H1 (cell line): ENCODE measurements at regions not wholly inside any gene's neighbourhood (a gene's known extent, or its start where the extent isn't known, plus 50 kb on each side); places are given as distances from the start of the nearest gene placed in this dataset.

ENCODE experiments used
- CTCF ChIA-PET: fragments of 300-600 bp; sonication (Branson Sonifier 250); formaldehyde crosslinking; loops from one replicate; lab custom pipeline; 2021; ENCODE audit not compliant: partially characterized antibody; lab: Charles Lee
- POLR2A ChIA-PET: fragments of 300-600 bp; sonication (Branson Sonifier 250); formaldehyde crosslinking; loops from one replicate; lab custom pipeline; 2021; ENCODE audit warnings: inconsistent platforms; ENCODE audit not compliant: partially characterized antibody; lab: Charles Lee
- DNase-seq, 2 experiments: peaks; one replicate each; pipeline versions ENCODE4 v3.0.0 to v3.0.0-alpha.2; 2010 to 2022; ENCODE audit warnings: low spot score in 2 of 2, low read depth in 1 of 2, mixed read lengths in 1 of 2
- FAIRE-seq: peaks from 2 replicates; lab custom pipeline; 2011; peaks lifted over from hg19 to GRCh38; lab: Jason Lieb, UNC
- H2AFZ ChIP-seq: 2 replicates; pipeline ENCODE4 v1.8.1; 2012; ENCODE audit warnings: low read length, inconsistent platforms
- H2AK5ac ChIP-seq: 2 replicates; pipeline ENCODE4 v1.6.1; 2013; ENCODE audit warnings: low read depth, low read length
- H2BK120ac ChIP-seq: replicated peaks from 2 replicates; pipeline ENCODE3; 2013; ENCODE audit warnings: low read depth, low read length, inconsistent platforms
- H2BK12ac ChIP-seq: 2 replicates; pipeline ENCODE4 v1.6.1; 2013; ENCODE audit warnings: low read depth, low read length
- H2BK15ac ChIP-seq: 2 replicates; pipeline ENCODE4 v1.6.1; 2013; ENCODE audit warnings: low read length
- H2BK20ac ChIP-seq: 2 replicates; pipeline ENCODE4 v1.6.1; 2013; ENCODE audit warnings: low read length
- H2BK5ac ChIP-seq: 2 replicates; pipeline ENCODE4 v1.6.1; 2013; ENCODE audit warnings: low read depth, low read length
- H3K14ac ChIP-seq: 2 replicates; pipeline ENCODE4 v1.6.1; 2013; ENCODE audit warnings: inconsistent platforms; ENCODE audit not compliant: insufficient read length
- H3K18ac ChIP-seq: 2 replicates; pipeline ENCODE4 v1.6.1; 2013; ENCODE audit warnings: low read length; ENCODE audit errors: extremely low read depth
- H3K23ac ChIP-seq: 2 replicates; pipeline ENCODE4 v1.6.1; 2013; ENCODE audit warnings: inconsistent platforms; ENCODE audit not compliant: insufficient read length
- H3K23me2 ChIP-seq: 2 replicates; pipeline ENCODE4 v1.6.1; 2013; ENCODE audit warnings: low read depth, low read length
- H3K27ac ChIP-seq: 2 replicates; pipeline ENCODE4 v1.6.1; 2011; ENCODE audit warnings: low read depth, low read length, inconsistent platforms
- H3K27me3 ChIP-seq, 4 experiments: replicated peaks in 1 of 4; 1 replicate in 1 of 4; 2 replicates in 3 of 4; pipeline versions ENCODE4 v1.6.1 to v1.8.1; 2011 to 2013; ENCODE audit warnings: low read length in 3 of 4, mild to moderate bottlenecking in 3 of 4, inconsistent platforms in 2 of 4, mixed read lengths in 2 of 4, moderate library complexity in 1 of 4; ENCODE audit not compliant: control insufficient read depth in 3 of 4, insufficient read depth in 3 of 4; ENCODE audit errors: extremely low read depth in 1 of 4
- H3K36me3 ChIP-seq, 4 experiments: 2 replicates each; pipeline versions ENCODE4 v1.6.1 to v1.8.1; 2011 to 2013; ENCODE audit warnings: mild to moderate bottlenecking in 4 of 4, low read length in 3 of 4, moderate library complexity in 2 of 4, control low read depth in 1 of 4, inconsistent platforms in 1 of 4; ENCODE audit not compliant: insufficient read depth in 4 of 4, control insufficient read depth in 2 of 4
- H3K4ac ChIP-seq: replicated peaks from 2 replicates; pipeline ENCODE3; 2013; ENCODE audit warnings: low read length, low read depth, mixed read lengths, inconsistent platforms; ENCODE audit not compliant: insufficient read length
- H3K4me1 ChIP-seq, 4 experiments: replicated peaks in 1 of 4; 1 replicate in 1 of 4; 2 replicates in 3 of 4; pipeline versions ENCODE4 v1.6.1 to v1.8.1; 2011 to 2013; ENCODE audit warnings: low read length in 3 of 4, inconsistent platforms in 2 of 4, mixed read lengths in 1 of 4; ENCODE audit not compliant: insufficient read depth in 4 of 4, control insufficient read depth in 3 of 4
- H3K4me2 ChIP-seq, 2 experiments: 2 replicates each; pipeline versions ENCODE4 v1.6.1 to v1.8.1; 2011 to 2013; ENCODE audit warnings: low read depth in 2 of 2, low read length in 2 of 2, control low read depth in 1 of 2, inconsistent platforms in 1 of 2, mild to moderate bottlenecking in 1 of 2; ENCODE audit not compliant: insufficient read depth in 1 of 2
- H3K4me3 ChIP-seq, 4 experiments: fragments of 200-600, 300-600 bp in 1 of 4; sonication (generic), shearing (Covaris generic), sonication (Bioruptor Twin) in 1 of 4; 2 replicates each; pipeline versions ENCODE4 v1.5.1 to v1.8.1; 2011 to 2016; ENCODE audit warnings: low read length in 4 of 4, low read depth in 3 of 4, control low read depth in 2 of 4, inconsistent platforms in 2 of 4, mild to moderate bottlenecking in 2 of 4, mixed read lengths in 1 of 4, moderate library complexity in 1 of 4; ENCODE audit not compliant: insufficient read depth in 2 of 4; ENCODE audit errors: extremely low read depth in 1 of 4
- H3K56ac ChIP-seq: replicated peaks from 2 replicates; pipeline ENCODE3; 2013; ENCODE audit warnings: low read depth, mild to moderate bottlenecking, mixed read lengths, low read length, inconsistent platforms; ENCODE audit not compliant: insufficient read length
- H3K79me1 ChIP-seq: 2 replicates; pipeline ENCODE4 v1.6.1; 2013; ENCODE audit warnings: low read depth, low read length, control low read depth
- H3K79me2 ChIP-seq, 2 experiments: 2 replicates each; pipeline versions ENCODE4 v1.6.1 to v1.8.1; 2012 to 2013; ENCODE audit warnings: low read length in 2 of 2, mild to moderate bottlenecking in 2 of 2, inconsistent platforms in 1 of 2; ENCODE audit not compliant: insufficient read depth in 2 of 2, control insufficient read depth in 1 of 2
- H3K9ac ChIP-seq, 4 experiments: replicated peaks in 1 of 4; 1 replicate in 1 of 4; 2 replicates in 3 of 4; pipeline versions ENCODE4 v1.6.1 to v1.8.1; 2011 to 2013; ENCODE audit warnings: low read depth in 3 of 4, low read length in 3 of 4, control low read depth in 2 of 4, mild to moderate bottlenecking in 2 of 4, moderate library complexity in 2 of 4, inconsistent platforms in 1 of 4; ENCODE audit errors: extremely low read depth in 1 of 4
- H3K9me3 ChIP-seq, 2 experiments: 2 replicates each; pipeline versions ENCODE4 v1.6.1 to v1.8.1; 2012 to 2013; ENCODE audit warnings: mild to moderate bottlenecking in 2 of 2, moderate library complexity in 2 of 2, control low read depth in 1 of 2, inconsistent platforms in 1 of 2, low read depth in 1 of 2, low read length in 1 of 2, mixed read lengths in 1 of 2; ENCODE audit not compliant: insufficient read depth in 2 of 2
- H4K20me1 ChIP-seq, 2 experiments: replicated peaks in 1 of 2; 2 replicates each; pipeline versions ENCODE3 to v1.8.1; 2011 to 2013; ENCODE audit warnings: inconsistent platforms in 2 of 2, low read length in 2 of 2, mild to moderate bottlenecking in 1 of 2; ENCODE audit not compliant: insufficient read depth in 2 of 2, control insufficient read depth in 1 of 2
- H4K5ac ChIP-seq: 2 replicates; pipeline ENCODE4 v1.6.1; 2013; ENCODE audit warnings: low read length, low read depth, mixed read lengths, inconsistent platforms; ENCODE audit not compliant: insufficient read length
- H4K8ac ChIP-seq: 2 replicates; pipeline ENCODE4 v1.8.0; 2013; ENCODE audit warnings: mild to moderate bottlenecking, moderate library complexity, low read length, inconsistent platforms; ENCODE audit not compliant: insufficient read depth; ENCODE audit errors: extremely low read depth
- H4K91ac ChIP-seq: replicated peaks from 2 replicates; pipeline ENCODE3; 2013; ENCODE audit warnings: low read length, mixed read lengths, inconsistent platforms; ENCODE audit not compliant: insufficient read length
- ASH2L ChIP-seq: fragments of 200-600, 300-600 bp; sonication (generic); IDR thresholded peaks from one replicate; pipeline ENCODE4 v1.7.1; 2017; ENCODE audit warnings: low read length
- CBX8 ChIP-seq: fragments of 300-800, 300-1000 bp; sonication (generic); IDR thresholded peaks from 2 replicates; pipeline ENCODE4 v1.7.1; 2016; ENCODE audit warnings: low read depth, low read length, borderline replicate concordance
- EGR1 ChIP-seq: IDR thresholded peaks from 2 replicates; pipeline ENCODE4 v1.6.1; 2011; ENCODE audit warnings: low read depth, low read length, borderline replicate concordance
- KDM1A ChIP-seq: fragments of 200-600, 300-600 bp; sonication (generic); IDR thresholded peaks from 2 replicates; pipeline ENCODE4 v1.7.1; 2016; ENCODE audit warnings: mild to moderate bottlenecking, low read length, borderline replicate concordance
- NANOG ChIP-seq: IDR thresholded peaks from 2 replicates; pipeline ENCODE4 v1.6.1; 2011; ENCODE audit warnings: low read length, low read depth, mild to moderate bottlenecking, inconsistent platforms; ENCODE audit not compliant: insufficient read depth, poor library complexity, severe bottlenecking
- POU5F1 ChIP-seq: IDR thresholded peaks from 2 replicates; pipeline ENCODE4 v1.6.1; 2011; ENCODE audit warnings: low read depth, mild to moderate bottlenecking, low read length, moderate library complexity
- RBBP5 ChIP-seq: IDR thresholded peaks from 2 replicates; pipeline ENCODE4 v1.7.1; 2012; ENCODE audit warnings: low read depth, mild to moderate bottlenecking, inconsistent platforms, low read length, moderate library complexity, borderline replicate concordance
- TAF7 ChIP-seq: optimal IDR thresholded peaks from 2 replicates; pipeline ENCODE3; 2011; ENCODE audit warnings: low read depth, mild to moderate bottlenecking, inconsistent platforms, low read length, moderate library complexity, borderline replicate concordance
- TCF12 ChIP-seq: IDR thresholded peaks from 2 replicates; pipeline ENCODE4 v1.6.1; 2011; ENCODE audit warnings: low read depth, mild to moderate bottlenecking, low read length
- TEAD4 ChIP-seq: IDR thresholded peaks from 2 replicates; pipeline ENCODE4 v1.6.1; 2012; ENCODE audit warnings: low read depth, low read length, inconsistent platforms, mixed read lengths

- Histone ChIP-seq H4K20me1 (no peaks in the 10 kb centered on the region), H3K4me1 (no peaks in the 10 kb centered on the region), H2BK12ac (no peak overlapping the region), H3K79me1 (no peaks in the 10 kb centered on the region), H3K27me3 (no peaks in the 10 kb centered on the region), H3K18ac (no peak overlapping the region), H3K23ac (no peak overlapping the region), H4K5ac (no peak overlapping the region), H3K14ac (no peak overlapping the region), H2BK20ac (no peak overlapping the region), H3K9ac (no peak overlapping the region), H4K91ac (no peak overlapping the region), H2BK5ac (no peak overlapping the region), H3K27ac (no peak overlapping the region), H2AFZ (no peak overlapping the region), H3K9me3 (no peaks in the 10 kb centered on the region), H3K4me3 (no peak overlapping the region), H3K36me3 (no peaks in the 10 kb centered on the region), H3K4me2 (no peak overlapping the region), H2AK5ac (no peak overlapping the region), H3K79me2 (no peaks in the 10 kb centered on the region), H3K23me2 (no peaks in the 10 kb centered on the region), H4K8ac (no peak overlapping the region), H2BK120ac (no peak overlapping the region), H3K56ac (no peak overlapping the region), H2BK15ac (no peak overlapping the region), H3K4ac (no peak overlapping the region)
- POLR2A ChIA-PET: no interaction called here
- FAIRE-seq: no peak
- CTCF ChIA-PET: no interaction called here
- TF ChIP-seq POU5F1: no peak
- TF ChIP-seq TCF12: no peak
- TF ChIP-seq TEAD4: no peak
- TF ChIP-seq EGR1: no peak
- TF ChIP-seq ASH2L: no peak
- no peak for TF ChIP-seq TAF7
- no peak for TF ChIP-seq RBBP5
- TF ChIP-seq CBX8: no peak
- TF ChIP-seq NANOG: no peak
- no peak for TF ChIP-seq KDM1A
- DNase-seq: no peak
Observed at GRCh38 chr2:67137699-67138098, 259.4 kb upstream of the ETAA1 start.
